ENCODE measurements at regions not wholly inside any gene's neighbourhood (a gene's known extent, or its start where the extent isn't known, plus 50 kb on each side); places are given as distances from the start of the nearest gene placed in this dataset.

DNA sequence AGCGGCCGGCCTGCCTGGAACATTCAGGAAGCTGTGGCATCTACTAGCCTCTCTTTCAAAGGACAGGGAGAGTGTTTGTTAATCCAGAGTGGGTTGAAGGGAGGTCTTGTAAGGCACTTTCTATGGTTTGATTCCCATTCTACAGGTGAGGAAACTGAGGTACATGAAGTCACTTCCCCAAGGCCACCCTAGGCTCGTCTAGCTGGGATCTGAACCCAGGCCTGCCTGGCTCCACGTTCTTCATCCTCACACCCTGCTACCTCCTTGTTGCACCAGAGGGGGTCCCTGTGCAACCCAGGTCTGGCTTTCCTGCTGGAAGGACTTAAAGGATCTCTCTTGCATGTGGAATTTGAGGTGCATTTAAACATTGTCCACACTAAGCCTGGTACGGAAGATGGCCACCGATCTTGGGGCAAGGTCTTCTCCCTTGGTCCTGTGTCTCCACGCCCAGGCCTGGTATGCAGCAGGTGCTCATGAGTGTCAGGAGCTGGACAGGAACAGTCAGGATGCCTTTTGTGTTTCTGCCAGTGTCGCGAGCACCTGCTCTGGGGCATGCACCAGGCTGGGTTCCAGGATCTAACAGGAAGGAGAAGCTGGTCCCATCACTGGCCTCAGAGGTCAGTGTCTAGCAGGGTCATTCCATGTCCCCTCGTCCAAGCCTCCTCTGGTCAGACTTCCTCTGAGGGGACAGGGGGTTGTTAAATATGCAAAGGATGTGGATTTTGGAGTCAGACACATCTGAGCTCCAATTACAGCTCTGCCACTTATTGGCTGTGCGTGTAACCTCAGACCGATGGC lies 103.2 kb upstream of the RUNX3 start:
- intact Hi-C loops (cut with DNase I) = no loop called here
- ATAC-seq (ENCODE audit: poor library complexity) = no peak
- no peak for DNase-seq

DNA sequence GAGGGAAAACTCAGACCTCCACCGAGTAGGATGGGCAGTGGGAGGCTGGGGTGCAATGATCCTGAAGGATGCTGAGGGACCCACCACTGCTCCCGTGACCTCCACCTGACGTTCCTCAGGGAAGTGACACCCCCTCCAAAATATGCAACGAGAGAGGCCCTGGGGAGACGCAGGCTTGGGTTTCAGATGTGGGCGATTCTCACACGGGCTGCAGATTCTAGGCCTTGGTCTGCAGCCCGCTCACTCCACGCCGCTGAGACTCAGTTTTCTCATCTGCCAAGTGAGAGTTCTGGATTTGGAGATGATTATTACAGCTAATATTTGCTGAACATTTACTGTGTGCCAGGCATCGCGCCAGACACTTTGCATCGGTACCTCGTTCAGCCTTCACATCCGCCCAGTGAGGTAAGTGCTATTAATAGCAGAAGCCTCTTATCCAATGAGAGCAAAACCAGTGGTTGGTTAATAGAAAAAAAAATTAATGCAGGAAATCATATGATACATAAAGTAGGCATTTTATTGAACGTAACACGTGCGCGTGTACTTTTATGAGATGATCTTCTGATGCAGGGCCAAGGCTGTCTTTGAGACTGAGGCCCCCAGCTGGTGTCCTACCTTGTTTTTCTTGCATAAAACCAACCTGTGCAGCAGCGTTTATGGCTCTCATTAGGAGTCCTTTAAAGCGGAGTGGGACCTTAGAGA lies 102.0 kb upstream of the RUNX3 start:
- peak; percentile 64 for DNase-seq
- intact Hi-C loops (cut with DNase I) = no loop called here
- ATAC-seq (ENCODE audit: poor library complexity) = peak; percentile 71

DNA sequence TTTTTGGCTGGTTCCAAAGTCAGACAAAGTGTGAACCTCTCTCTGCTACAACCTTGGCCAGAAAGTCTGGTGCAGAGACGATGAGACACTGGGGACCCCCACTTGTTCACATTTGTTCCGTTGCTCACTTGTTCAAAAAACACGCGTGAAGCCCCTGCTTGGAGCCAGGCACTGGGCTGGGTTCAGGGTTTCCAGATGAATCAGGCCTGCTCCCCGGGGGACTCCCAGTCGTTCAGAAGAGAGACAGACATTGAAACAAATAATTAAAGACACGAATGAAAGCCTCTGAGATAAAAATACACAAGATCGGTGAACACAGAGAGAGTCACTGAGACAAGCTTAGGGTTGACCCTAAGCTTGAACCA lies 101.5 kb upstream of the RUNX3 start:
- intact Hi-C loops (cut with DNase I) = no loop called here
- no peak for DNase-seq
- no peak for ATAC-seq (ENCODE audit: poor library complexity)

DNA sequence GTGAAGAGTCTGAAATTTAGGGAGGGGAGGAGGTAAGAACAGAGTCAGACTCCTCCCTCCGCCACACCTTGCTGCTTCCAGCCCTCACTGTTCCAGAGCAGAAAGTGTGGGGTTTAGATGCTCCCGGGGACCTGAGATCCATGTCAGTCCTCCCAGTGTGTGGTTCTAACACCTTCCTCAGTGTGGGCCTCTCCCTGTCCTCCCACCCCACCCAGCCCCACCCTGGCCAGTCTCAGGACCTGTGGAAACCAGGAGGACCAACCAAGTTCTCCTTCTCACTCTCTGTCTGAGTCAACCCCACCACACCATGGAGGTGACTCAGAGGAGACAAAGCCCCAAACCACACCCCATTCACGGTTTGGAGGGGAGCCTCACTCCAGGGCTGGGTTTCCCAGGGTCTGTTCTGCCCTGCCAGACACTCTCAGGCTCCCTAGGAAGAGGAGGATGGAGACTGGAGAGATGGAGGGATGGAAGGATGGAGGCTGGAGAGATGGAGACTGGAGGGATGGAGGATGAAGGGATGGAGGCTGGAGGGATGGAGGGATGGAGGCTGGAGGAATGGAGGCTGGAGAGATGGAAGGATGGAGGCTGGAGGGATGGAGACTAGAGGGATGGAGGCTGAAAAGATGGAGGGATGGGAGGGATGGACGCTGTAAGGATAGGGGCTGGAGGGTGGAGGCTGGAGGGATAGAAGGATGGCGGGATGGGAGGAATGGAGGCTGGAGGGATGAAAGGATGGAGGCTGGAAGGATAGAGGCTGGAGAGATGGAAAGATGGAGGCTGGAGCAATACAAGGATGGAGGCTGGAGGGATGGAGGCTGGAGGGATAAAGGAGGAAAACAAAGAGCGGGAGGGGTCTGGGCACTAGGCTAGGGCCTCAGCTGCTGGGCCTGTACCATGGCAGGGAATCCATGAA lies 100.9 kb upstream of the RUNX3 start:
- ATAC-seq (ENCODE audit: poor library complexity) (no peak), DNase-seq (no peak)
- intact Hi-C loops (cut with DNase I) = no loop called here

DNA sequence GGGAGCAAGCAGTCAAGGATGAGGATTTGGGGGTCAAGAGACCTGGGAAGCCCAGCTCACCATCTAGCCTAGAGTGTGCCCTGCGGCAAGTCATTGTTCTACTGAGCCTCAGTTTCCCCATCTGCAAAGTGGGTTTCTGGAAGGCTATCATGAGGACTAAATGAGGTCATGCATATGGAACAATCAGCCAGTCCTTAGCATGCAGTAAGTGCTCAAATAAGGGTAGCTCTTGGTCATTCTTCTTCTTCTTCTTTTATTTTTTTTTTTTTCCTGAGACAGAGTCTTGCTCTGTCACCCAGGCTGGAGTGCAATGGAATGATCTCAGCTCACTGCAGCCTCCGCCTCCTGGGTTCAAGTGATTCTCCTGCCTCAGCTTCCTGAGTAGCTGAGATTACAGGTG lies 99.9 kb upstream of the RUNX3 start:
- intact Hi-C loops (cut with DNase I) = no loop called here
- DNase-seq (no peak), ATAC-seq (ENCODE audit: poor library complexity) (no peak)

DNA sequence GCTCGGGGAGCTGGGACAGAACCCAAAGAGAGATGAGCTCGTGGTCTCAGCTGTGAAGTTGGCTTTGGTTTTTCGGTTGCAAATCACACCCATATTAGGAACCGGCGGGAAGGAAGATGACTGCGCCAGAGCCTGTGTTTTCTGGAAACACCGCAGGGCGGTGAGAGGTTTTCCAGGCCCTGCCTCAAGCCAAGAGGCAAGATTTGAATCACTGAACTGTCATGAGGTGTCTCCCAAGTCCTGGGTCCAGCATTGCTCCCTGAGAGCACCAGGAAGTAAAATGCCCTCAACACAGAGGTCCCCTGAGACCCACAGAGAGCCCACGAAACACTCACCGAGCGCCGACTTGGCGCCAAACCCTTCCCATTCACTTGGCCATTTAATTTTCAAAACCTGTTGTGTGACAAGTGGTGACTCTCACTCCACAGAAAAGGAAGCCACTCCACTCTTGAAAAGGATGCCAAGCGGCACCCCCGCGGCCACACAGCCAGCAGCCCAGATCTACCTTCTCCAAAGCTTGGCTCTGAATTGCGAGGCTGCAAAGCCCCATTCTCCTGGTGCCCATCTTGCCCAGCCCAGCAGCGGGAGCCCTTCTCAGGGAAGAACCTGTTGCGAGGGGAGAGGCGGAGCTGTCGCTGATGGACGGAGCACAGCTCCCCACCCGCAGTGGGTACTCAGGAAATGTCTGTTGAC lies 99.0 kb upstream of the RUNX3 start:
- intact Hi-C loops (cut with DNase I) = no loop called here
- no peak for ATAC-seq (ENCODE audit: poor library complexity)

DNA sequence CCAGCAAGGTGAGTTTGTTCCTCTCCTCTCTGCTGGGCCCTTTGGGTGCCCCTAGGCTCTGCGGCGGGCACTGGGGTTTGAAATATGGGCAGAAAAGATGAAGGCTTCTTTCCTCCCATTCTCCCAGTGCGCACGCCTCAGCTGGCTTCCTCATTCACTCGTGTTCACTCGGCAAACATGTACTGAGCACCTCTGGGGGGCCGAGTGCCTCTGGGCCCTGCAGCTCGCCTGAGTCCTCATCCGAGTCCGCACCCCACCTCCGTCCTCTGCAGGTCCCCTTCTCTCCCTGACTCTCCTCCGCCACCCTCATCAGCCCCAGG lies 98.5 kb upstream of the RUNX3 start:
- intact Hi-C loops (cut with DNase I) = no loop called here
- no peak for DNase-seq
- ATAC-seq (ENCODE audit: poor library complexity) = no peak

More for the DNA sequence above, 99.0 kb upstream of the RUNX3 start:
- no peak for DNase-seq

DNA sequence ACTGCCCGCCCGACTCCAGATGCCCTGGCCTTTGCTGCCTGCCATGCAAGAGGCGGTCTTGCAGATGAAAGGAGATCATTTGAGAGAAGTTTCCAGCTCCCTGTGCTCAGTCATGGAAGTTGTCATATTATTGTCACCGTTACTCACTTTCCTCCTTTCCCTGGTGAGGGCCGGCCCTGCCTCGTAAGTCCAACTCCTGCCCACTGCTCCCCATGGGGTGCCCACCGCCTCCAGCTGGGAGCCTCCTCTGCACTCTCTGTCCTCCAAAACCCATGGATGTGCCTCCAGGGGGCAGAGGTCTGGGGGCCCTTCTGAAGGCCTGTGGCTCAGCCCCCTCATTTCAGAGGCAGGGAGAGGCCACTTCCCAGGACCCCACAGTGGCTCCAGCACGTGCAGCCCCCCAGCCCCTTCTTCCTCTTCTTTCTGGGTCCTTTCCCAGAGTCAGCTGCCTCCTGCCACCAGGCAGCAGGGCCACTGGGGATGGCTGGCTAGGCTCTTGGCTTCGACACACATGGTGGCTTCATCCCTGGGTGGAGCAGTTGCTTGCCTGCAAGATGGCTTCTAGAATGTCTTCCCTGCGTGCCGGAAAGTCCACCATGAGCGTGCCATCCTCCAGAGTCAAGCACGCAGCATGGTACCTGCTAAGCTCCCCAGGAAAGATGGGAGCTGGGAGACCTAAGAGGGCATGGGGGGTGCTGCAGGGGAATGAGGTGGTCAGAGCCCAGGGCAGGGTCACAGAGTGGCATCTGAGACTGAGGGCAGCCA lies 97.9 kb upstream of the RUNX3 start:
- intact Hi-C loops (cut with DNase I) = no loop called here
- no peak for DNase-seq
- no peak for ATAC-seq (ENCODE audit: poor library complexity)

DNA sequence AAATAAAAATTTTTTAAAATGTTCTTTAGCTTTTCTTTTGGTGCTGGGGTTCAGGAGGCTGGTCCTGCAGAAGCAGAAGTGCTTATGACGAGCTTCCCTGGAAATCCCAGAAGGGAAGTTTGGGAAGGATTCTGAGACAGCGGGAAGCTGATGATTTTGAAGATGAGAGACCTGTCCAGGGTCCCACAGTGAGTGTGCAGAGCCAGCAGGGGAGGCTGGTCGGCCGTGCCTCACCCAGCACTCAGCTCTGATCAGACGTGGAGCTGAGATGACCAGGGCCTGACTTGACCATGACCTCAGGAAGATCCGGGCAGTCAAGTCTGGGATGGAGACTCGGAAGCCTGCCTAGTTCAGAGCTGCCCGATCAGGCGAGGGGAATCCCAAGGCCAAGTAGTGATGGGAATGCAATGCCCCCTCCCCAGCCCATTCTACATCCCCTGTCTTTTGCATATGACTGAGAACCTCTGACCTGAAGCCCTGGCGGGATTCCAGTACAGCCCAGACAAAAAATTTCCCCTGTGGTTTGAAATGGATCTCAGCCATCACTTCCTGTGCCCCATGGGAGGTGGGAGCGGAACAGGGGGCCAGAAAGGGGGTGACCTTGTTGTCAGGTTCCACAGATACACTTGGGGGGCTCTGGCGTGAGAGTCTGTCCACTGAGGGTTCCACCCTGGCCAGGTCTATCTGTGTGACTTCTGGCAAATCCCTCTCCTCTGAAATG lies 96.8 kb upstream of the RUNX3 start:
- ATAC-seq (ENCODE audit: poor library complexity) (no peak), DNase-seq (no peak)

DNA sequence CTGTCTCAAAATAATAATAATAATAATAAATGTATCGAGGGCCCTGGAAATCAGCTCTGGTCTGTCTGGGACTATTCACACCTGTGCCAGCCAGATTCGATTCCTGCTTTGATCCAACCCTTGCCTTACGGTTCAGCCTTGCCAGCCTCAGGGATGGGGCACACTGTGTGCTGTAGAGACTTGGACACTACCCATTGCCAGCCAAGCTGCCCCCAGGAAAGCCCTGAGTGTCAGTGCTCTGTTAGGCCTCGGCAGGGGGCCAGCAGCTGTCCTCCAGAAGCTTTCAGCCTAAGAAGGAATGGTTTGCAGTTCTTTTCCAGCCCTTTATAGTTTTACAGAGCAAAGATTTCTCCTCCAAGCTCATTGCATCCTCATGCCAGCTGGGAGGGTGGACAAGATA lies 96.2 kb upstream of the RUNX3 start:
- intact Hi-C loops (cut with DNase I) = no loop called here
- ATAC-seq (ENCODE audit: poor library complexity) (no peak), DNase-seq (no peak)

More for the DNA sequence above, 96.8 kb upstream of the RUNX3 start:
- intact Hi-C loops (cut with DNase I) = no loop called here

DNA sequence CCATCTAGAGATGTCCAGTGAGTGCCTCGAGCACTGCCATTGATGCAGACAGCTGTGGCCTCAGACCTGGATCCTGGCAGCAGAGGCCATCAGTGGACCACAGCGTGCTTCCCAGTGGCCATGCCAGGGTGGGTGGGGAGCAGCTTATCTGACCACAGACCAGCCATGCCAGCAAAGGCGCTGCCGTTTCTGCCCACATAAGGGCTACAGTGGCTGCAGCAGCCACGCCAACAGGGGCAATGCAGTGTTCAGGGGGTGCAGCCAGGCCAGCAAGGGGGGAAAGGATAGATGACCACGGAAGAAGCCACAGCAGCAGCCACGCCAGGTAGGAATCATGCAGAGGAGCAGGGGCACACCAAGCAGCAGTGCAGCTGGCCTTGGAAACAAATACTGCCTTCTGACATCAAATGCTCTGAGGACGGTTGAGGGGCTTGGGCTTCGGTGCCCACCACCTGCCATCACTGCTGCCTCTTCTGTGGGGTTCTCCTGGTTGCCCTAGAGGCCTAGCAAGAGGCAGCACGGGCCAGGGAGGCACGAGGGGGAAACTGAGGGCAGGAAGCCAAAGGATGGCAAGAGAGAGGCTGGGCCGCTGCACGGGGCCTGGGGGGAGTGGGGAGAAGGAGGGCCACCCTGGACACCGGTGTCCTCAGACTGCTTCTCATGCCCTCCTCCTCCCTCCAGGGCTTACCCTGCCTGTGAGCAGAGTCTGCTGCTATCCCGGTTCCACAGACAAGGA lies 94.7 kb upstream of the RUNX3 start:
- DNase-seq (no peak), ATAC-seq (ENCODE audit: poor library complexity) (no peak)

DNA sequence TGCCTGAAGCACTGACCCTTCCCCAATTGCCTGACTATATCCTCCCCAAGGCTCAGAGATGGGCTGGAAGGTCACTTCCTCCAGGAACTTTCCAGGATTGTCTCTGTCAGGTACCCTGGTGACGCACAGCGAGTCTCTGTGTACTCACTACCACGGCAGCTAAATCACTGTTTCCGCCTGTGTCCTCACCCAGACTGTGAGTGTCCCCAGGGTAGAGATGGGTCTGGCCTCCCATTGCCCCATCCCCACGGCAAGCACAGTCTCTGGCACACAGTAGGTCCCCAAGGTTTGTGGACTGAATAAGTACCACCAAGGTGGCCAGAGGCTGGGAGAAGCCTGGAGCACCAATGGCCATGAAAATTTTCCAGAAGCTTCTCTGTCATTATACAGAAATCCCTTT lies 93.8 kb upstream of the RUNX3 start:
- no peak for DNase-seq
- intact Hi-C loops (cut with DNase I) = no loop called here
- ATAC-seq (ENCODE audit: poor library complexity) = no peak

More for the DNA sequence above, 94.7 kb upstream of the RUNX3 start:
- intact Hi-C loops (cut with DNase I) = no loop called here

DNA sequence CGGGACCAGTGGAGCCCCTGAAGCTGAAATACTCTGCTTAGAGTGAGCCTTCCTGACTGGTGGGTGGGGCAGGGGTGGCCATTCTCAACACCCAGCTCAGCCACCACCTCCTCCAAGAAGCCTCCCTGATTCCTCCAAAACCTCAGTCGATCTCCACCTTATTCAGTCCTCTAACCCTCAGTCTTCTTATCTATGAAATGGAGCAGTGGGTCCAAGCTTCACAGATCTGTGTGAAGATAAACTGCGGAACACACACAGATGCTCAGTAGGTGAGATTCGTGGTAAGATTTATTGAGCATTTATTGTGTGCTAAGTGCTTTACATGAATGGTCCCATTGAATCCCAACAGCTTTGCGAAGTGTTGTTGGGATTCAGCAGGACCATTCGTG lies 93.1 kb upstream of the RUNX3 start:
- ATAC-seq (ENCODE audit: poor library complexity) (no peak), DNase-seq (no peak)
- intact Hi-C loops (cut with DNase I) = no loop called here

DNA sequence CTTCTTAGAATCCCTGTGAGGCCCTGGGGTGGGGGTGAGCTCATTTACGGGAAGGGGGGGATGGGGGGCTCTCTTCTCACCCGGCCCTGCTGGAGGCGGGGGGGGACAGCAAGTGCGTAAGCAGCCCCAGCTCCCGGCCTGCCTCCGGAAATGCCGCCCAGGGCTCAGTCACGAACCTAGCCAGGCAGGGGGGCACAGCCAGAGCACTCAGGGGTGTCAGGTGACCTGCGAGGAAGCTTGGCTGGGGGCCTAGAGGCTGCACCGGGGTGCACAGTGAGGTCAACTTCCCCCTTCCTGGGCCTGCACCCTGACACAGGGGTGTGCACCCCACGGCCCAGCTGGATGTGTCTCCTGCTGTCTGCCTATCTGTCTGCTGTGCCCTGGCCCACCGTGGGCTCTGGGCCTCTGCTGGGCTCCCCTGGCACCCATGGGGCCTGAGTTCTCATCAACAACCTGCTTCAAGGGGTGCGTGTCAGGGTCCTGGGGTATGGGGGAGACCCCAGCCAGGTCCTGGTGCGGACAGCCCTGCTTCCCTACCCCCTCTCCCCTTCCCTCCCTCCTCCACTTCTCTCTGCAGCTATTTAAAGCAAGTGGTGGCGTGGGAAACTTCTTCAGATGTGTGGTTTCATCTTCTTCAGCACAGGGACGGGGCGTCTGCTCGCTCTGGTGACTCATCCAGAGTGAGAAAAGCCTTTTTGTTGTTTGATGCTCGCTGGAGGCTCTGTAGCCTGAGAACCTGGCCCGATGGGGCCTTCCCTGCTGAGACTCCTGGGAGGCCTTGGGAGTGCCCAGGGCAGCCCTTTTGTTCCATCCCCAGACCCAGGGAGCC lies 92.5 kb upstream of the RUNX3 start:
- intact Hi-C loops (cut with DNase I) = no loop called here
- DNase-seq = peak; percentile 69
- peak; percentile 73 for ATAC-seq (ENCODE audit: poor library complexity)

DNA sequence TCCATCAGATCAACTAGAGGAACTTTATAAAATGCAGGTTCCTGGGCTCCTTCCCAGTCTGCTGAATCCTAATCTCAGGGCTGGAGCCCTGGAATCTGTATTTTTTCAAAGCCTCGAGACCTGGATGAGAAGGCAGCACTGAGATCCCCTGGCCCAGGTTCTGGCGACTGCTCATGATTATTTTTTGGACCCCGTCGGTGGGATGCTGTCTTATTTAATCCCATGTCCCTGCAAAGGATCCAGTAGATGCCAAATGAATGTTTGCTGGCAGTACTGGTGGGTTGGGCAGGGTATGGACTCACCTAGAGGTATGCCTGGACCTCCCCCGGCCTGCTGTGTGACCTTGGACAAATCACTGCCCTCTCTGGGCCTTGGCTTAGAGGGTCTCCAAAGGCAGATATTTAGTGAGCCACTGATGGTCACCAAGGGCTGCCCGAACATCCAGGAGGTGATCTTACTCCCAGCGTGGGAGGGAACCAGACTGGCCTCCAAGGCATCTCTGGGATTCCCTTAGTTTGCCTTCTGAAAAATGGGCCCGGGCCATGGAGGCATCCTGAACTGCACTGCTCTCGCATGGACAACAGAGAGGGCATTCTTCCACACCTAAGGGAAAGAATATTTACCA lies 91.6 kb upstream of the RUNX3 start:
- no peak for ATAC-seq (ENCODE audit: poor library complexity)
- no peak for DNase-seq
- intact Hi-C loops (cut with DNase I) = no loop called here

Measured in Right ventricle myocardium superior (tissue), 1 donor.